HG02571 (cell line): ENCODE measurements at regions not wholly inside any gene's neighbourhood (a gene's known extent, or its start where the extent isn't known, plus 50 kb on each side); places are given as distances from the start of the nearest gene placed in this dataset.

Experiments used
- ATAC-seq: cut with Tn5 transposase; IDR thresholded peaks from one replicate; pipeline ENCODE4 v1.9.1; 2021; ENCODE audit warnings: mild to moderate bottlenecking, moderate library complexity; ENCODE audit not compliant: unreplicated experiment

DNA sequence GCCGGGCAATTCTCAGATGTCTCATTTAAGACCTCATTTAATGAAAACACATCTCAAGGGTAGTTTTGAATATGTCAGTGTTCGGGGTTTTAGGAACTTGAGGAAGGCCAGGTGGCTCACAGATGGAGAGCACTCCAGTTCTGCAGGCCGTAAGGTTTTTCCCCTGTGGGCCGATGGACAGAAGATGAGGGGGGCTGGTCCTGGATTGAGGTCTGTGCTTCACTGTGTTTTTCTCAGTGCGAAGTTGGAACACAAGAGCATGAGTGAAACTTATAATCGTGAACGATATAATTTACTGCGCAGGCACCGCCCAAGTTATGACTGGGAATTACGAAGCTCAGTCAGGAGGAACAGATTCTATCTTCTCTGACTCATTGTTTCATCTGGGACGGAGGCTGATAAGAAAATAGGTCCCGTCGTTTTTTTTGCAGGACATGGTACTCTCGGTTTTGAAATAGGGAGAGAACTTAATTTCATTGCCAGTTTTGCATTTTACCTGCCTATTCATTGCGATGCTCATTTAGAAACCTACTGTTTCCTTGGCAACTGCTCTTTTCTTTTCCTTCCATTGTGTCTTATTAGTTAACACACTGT is 591.0 kb upstream of the PFKP start:
- no peak for ATAC-seq

DNA sequence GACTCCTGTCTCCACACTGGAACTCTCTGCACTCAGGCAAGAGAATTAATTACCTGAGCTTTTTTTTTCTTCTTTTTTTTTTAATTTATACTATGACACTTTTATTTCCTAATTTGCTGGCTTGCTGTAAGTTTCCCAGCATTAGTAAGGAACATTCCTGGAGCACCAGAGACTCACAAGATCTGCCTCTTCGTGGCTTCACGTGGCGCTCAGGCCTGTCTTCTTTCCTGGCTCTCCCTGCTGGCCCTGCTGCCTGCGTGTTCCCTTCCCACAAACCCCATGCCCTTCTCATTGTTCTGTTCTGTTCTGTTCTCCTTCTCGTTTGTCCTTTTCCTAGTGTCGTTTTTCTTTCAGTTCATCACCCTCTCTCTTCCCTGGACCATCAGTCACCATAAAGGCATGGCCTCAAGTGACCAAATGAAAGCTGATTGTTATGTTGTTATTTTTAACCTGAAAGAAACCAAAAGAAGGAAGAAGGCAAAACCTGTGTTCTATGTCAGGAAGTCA is 591.6 kb upstream of the PFKP start:
- ATAC-seq, result no peak

DNA sequence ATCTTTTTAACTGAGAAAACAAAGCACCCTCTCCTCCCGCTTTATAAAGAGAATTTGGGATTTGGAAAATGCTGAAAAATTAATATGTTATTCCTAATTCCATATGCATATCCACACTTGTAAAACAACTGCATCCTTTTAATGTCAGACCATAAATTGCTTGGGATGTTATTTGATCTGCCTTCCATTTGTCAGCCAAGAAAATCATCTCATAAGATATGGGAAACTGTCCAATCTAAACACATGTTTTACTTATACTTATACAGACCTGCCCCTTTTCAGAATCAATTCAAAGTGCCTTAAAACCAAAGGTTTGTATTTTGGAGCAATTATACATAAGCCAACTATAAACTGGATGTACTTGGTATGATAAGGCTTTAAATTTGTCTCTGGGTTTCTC is 595.5 kb upstream of the PFKP start:
- no peak for ATAC-seq

DNA sequence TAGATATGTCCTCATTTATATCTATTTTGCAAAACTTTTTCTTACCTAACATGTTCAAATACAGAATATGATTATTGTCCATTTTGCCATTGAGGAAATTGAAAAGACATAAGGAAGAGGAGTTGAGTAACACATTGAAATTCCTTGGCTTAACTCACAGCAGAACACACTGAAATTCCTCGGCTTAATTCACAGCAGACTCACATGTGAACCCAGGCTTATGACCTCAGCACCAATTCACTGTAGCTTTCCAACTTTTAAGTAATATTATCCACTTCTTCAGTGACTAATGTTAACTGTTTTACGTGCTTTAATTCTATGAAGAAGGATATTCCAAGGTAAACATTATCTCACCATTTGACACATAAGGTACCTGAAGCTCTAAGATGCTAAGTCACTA is 597.5 kb upstream of the PFKP start:
- no peak for ATAC-seq

DNA sequence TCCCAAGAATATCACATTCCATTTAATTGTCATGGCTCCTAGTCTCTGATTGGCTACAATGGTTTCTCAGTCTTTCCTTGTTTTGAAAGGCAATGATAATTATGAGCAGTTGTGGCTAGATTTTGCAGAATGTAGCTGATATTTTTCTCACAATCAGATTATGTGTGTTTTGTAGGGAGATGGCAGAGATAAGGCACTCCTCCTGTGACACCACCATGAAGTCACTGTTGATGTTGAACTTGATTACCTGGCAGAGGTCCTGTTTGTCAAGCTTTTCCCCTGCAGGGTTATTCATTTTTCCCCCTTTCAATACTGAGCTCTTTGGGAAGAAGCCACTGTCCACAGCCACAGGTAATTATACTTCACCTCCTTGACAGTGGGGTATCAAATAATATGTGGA is 602.9 kb upstream of the PFKP start:
- ATAC-seq, result no peak

DNA sequence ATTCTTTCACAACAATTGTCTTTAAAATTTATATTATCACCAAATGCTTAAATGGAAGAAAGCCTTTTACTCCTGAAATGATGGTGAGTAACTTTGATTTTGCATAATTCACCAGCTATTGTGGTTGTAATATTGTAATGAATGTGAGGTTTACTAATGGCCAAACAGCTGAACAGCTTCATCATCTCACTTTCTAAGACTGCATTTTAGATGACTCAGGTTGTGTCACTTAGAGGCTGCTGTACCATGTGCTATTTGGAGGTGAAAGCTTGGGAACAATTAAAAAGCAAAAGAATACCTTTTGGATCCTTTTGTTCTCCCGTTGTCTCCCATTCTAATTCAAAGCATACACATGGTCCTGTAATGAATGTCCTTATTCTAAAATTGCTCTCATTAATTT is 604.0 kb upstream of the PFKP start:
- no peak for ATAC-seq

DNA sequence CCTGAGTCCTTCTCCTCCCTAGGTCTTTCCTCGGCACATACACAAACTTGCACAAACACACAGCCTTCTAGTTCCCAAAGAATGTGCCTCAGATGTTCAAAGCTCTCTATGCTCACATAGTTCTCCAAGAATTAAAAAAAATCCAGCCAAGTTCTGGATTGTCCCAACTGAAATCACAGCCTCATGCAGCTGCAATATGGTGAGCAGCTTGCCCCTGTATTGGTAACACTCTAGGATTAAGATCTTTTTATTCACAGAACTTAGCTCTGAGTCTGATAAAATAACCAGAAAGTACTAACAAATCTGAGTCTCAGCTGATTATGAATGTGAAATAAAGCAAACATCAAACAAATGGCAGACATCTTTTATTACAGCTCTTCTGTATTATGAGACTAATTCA is 604.8 kb upstream of the PFKP start:
- no peak for ATAC-seq

DNA sequence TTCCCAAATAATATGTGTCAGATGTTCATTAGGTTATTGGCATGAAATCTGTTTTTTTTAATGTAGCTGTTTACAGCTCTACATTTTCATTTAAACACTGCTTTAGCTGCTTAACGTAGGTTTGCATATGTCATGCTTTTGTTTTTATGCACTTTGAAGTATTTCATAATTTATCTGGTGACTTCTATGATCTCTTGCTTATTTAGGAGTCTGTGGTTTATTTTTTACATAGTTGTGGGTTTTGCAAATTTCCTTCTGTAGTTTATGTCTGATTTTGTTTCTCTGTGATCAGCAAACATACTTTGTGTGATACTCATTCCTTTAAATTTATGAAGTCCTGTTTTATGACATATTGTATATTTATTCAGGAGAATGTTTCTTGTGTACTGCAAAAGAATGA is 606.5 kb upstream of the PFKP start:
- no peak for ATAC-seq

DNA sequence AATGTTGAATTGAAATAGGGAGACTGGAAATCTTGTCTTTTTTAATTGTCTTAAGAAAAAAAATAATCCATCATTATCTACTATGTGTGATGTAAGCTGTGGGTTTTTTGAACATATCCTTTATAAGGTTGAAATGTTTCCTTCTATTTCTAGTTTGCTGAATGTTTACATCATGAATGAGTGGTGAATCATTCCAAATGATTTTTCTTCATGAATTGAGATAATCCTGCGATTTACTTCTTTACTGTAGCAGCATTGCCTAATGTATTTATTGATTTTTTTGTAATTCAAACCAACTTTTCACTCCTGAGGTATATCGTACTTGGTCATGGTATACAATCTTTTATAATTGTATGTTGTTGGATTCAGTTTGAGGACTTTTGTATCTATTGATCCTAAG is 607.6 kb upstream of the PFKP start:
- no peak for ATAC-seq

DNA sequence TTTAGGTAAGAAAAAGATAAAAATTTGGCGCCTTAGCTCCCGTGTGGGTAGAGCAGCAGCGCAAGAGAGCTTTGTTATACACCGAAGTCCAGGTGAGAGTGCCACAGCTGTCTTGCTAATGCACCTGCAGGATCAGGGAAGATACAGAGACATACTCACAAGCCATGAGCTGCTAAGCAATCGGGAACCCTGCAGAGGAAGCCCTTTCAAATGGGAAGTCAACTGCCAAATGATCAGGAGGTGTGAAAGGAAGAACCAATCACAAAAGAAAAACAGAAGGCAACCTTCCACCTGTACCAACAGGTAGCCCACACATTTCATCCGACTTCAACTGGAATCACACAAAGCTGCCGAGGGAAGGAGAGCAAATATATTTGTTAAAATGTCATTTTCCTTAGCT is 610.5 kb upstream of the PFKP start:
- no peak for ATAC-seq

DNA sequence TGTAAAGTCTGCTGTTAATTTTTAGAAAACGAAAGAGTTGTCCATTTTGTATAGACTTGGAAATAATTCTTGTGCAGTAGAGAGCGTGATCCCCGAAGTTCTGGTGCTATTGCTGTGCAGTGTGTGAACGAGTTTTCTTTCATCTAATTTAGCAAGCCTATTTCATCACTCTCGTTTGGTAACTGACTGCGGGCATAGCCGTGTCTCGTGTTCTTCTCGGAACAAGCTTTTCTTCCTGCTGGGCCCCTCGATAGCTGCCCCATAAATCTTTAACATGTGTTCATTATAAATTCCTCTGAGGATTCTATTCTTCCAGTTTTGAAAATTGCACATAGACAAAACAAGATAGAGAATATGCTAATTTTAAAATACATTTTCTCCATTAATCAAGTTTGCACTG is 622.0 kb upstream of the PFKP start:
- no peak for ATAC-seq

DNA sequence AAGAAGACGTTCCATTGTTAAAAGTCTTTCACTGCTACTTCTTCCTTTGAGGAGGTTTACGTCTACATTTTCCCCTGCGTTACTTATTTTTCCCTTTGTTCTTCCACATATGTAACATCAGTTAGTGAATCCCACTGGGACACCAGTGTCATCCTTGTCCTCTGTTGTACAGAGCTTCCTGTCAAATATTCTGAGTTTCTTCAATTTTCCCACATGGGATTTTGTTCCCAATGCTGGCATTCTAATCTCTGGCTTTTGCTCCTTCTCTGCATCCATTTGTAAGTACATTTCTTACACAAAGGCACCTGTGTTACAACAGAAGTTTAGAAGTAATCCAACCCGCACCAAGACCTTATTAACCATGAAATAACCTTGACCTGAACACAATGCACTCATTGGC is 627.4 kb upstream of the PFKP start:
- no peak for ATAC-seq

DNA sequence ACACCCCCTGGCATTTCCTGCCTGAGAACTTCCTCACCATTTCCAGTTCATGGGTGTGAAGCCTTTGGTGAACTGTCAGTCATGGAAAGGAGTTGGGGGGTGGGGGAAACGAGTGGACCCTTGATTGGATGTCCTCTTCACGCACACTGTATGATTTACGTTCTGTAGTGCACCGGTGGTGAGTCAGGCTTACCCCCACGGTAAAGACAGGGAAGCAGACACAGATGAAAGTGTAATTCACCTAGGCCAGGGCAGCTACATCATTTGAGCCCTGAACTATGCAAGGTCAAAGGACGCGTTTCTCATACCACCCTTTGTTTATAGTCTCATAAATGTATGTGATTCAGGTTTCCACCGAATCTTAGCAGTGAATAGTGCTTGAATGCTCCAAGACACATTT is 628.3 kb upstream of the PFKP start:
- ATAC-seq, result no peak

DNA sequence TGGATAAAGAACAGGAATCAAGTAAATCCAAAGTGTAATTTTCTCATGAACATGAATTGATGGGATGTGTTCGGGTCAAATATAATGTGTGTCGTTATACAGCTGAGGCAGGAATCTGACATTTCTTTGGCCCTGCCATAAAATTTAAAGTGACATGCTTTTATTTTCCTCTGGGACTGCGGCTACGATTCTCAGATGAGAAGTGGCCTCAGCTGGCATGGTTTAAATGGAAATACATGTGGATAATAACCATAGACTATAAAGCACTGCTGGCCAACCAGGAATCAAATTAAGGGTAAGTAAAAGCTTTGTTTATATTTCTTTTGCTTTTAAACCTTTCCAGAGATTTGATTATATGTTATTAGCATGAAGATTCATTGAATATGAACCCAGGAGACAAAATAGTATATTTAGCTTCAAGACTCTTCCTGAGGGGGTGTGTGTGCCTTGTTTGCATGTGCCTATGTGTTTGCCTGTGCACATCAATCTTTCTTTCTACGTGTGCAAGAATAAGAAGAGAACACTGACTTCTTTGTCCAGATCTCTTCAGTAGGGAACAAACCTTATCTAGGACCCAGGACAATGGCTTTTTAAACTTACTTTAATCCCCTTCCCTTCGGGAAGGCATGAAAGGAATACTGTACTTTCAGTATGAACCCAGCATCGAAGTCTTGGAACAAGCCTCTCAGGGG is 629.0 kb upstream of the PFKP start:
- ATAC-seq, result no peak

DNA sequence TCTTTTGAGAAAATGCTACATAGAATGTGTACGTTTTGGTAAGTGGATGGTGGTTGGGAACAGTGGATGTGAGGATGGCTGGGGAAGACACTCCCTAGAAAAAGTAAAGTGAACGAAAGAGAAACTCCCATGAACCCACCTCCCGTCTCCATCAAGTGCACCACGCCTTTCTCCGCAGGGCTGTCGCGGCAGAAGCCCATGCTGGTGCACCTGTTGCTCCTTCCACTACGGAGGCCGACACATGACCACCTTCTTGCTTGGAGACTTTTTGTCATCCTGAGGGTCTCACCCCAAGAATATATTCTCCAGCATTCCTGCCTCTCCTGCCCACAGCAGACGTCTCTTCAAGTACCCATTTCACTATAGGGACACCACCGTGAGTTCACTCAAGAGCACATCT is 630.4 kb upstream of the PFKP start:
- ATAC-seq, result no peak

DNA sequence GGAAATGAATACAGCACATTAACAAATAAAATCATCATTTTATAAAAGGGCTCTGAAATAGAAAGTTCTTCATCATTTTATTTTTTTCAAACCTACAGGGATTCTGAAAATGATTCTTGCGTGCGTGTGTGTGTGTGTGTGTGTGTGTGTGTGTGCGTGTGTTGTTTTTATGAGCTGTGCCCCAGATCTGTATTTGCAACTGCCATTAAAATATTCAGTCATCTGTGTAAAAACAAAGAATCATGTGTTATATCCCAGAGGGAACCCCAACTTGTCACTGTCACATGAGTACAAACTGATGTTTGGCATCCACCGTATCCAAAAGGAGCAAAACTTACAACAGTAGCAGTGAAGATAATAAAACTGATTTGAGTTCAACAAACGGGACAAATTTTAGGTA is 635.4 kb upstream of the PFKP start:
- ATAC-seq, result no peak

DNA sequence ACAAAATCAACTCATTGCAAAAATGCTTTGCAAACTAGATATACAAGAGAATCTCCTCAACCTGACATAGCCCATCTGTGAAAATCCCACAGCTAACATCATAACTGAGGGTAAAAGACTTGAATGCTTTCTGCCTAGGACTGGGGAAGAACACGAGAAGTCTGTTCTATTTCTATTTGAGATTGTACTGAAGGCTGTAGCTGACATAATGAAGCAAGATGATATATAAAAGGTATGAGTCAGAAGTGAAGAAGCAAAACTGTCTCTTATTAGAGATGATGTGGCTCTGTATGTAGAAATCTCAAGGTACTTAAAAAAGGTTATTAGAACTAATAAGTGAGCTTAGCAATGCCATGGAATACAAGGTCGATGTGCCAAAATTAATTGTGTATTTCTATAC is 639.9 kb upstream of the PFKP start:
- no peak for ATAC-seq

DNA sequence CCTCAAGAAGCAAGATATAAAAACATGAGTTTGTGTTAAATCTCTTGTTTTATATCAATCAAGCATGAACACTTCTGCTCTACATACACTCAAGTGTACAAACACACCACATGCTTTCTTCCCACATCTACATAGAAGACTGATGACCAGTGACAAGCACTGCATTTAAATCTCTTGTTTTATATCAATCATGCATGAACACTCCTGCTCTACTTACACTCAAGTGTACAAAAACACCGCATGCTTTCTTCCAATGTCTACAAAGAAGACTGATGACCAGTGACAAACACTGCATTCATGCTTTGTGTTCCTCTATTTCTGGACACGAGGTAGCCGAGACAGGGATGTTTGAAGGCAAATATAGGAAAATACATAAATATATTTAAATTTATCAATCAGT is 642.0 kb upstream of the PFKP start:
- no peak for ATAC-seq

DNA sequence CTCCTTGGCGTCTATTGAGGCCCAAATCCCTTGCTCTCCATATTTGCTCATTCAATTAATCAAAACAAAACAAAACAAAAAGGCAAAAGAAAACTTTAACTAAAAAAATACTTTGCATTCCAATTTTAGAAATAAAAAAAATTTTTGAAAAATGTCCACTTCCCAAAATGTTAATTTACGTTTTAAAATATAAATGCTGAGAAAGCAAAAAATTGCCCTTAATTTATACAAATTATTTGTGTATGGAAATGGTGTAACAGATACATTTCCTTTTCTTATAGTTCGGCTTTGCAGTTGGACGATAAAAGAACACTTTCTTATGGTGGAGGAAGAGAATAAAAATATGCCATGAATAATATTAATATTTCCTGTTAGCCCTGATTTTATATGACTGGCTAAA is 652.8 kb upstream of the PFKP start:
- no peak for ATAC-seq

DNA sequence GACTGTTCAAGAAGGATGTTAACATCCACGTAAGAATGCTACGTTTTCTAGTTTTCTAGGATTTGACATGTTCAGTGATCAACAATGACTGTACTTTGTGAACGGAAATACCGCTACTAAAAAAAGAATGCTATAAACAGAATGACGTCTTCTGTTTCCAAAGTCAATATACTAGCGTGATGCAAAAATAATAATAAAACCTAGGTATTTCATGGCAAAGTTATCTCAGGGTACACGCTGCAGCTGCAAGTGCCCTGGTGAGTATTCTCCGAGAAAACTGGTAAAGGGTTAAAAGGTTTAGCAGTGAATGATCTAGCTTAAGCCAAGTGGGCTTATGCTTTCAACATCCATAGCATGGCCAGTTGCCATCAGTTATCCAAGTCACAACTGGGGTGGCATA is 653.3 kb upstream of the PFKP start:
- ATAC-seq, result no peak

DNA sequence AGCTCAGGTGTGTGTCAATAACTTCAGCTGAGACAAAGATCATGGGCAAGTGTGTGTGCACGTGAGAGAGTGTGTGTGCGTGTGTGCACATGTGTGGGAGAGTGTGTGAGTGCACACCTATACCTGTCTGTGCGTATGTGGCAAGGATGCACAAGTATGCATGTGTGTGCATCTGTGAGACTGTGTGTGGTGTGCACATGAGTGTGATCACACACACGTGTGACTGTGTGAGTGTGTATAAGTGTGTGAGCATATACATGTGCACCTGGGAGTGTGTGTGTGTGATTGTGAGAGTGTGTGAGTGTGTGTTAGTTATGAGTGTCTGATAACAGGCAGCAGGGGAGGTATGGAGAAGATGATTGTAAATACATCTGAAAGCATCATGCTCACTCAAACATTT is 657.3 kb upstream of the PFKP start:
- no peak for ATAC-seq

DNA sequence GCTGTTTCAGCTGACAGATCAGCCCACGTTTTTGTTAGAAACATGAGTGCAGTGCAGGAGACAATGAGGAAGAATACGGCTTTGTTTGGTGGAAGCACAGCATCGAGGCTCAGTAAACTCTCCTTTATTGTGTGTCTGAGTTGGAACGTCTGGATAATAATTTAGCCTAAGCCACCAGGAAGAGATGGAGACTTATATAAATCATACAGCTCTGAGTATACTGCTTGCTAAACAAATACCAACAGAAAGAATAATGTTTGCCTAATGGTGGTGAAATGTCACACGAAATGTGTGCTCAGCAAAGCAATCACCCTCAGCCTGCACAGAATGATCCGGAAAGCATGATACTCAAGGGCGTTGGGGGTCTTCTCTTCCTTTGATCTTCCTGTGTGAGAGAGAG is 664.1 kb upstream of the ADARB2 start:
- ATAC-seq, result no peak

DNA sequence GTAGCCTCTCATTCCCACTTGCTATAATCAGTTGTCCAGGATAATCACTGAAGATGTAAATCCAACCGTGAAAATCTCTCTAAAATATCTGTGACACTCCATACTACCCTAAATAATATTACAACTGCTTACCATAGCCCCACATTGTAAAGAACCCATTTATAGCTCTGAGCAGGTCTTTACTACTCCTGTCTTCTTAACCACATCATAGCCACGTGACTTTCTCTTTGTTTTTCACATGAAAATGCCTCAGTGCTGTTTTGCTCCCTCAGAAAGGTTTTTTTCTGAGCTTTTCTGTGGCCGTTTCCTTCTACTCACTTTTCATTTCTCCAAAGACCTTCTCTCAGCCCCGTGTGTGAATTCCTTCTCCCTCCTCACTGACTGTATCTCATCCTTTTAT is 662.2 kb upstream of the ADARB2 start:
- no peak for ATAC-seq
